GM18868 (cell line): ENCODE measurements at regions not wholly inside any gene's neighbourhood (a gene's known extent, or its start where the extent isn't known, plus 50 kb on each side); places are given as distances from the start of the nearest gene placed in this dataset.
A peak's percentile ranks its signal among the peaks of the same experiment; 100 is the strongest.

ENCODE experiments used
- ATAC-seq: cut with Tn5 transposase; IDR thresholded peaks from one replicate; pipeline ENCODE4 v1.9.1; 2021; ENCODE audit warnings: mild to moderate bottlenecking, moderate library complexity; ENCODE audit not compliant: unreplicated experiment

DNA sequence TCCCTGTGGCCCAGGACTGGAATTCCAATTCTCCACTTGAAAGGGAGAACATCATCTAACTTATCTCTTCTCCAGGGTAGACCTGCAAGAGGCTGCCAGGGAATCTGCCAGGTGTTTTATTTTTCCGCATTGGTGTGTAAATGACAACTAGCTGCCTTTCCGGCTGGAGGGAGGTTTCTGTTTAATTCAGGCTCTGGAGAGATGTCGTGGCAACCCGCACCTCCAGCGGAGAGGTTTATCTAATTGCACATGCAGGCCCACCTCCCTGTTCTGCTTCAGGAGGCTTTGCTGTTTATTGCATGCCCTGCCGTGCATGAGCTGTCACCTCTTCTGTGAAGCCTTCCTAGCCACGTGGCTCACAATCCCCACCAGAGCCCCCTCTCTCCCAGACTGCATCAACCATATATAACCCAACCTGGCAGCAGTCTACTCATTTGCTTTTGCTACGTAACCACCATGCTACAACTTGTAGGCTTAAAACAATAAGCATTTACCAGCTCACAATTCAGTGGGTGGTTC is 151.6 kb downstream of the C1orf94 start:
- no peak for ATAC-seq

DNA sequence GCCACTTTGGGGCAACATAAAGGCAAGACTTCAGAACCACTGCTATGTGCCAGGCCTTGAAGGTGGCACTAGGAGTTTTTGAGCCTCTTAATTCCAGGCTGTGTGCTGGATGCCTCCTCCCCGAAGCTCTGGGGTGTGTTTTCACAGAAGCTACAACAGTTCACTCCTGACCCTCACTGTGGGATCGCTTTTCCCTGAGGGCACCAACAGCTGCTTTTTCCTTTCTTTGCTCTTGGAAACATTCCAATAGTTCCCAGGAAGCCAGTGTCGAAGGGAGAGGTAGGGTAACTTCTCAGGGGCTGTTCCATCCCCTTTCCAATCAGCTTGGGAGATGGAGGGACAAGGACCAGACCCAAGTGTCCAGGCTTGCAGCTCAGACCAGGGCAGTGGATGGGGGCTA is 153.4 kb downstream of the C1orf94 start:
- ATAC-seq = no peak

DNA sequence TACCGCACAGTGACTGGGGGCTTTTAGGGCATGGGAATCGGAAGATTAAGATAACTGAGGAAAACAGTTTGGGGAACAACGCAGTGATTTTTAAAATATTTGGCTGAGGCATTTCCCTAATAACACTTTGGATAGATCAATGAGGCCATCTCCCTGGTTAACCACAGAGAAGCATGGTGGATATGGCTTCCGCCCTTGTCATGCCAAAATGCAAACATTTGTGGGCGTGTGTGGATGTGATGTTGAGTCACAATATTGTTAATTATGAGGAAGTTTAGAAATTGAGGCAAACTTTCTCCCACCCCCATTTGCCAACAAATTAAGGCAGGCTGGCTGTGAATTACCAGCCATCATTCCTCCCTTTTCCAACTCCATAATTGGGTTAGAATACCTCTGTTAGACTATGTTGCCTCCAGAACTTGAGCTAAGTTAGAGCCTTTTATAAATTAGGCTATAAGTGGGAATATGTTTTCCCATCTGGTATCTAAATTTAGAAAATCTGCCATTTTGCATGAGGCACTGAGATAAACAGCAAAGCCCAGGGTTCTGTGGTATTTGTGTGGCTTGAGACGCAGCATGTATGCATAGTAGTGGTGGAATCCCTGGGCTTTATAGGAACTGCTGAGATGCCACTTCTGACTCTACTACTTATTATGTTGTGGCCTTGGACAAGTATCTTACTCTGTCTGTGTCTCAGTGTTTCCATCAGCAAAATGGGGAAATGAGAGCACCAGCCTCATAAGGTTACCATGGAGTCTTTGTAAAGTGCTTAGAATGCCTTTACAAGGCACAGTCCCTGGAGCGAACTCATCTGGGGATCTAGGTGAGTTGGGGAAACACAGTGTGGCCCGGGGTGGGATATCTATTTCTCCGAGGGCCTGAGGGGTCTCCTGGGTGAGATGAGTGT is 154.6 kb downstream of the C1orf94 start:
- ATAC-seq = no peak

DNA sequence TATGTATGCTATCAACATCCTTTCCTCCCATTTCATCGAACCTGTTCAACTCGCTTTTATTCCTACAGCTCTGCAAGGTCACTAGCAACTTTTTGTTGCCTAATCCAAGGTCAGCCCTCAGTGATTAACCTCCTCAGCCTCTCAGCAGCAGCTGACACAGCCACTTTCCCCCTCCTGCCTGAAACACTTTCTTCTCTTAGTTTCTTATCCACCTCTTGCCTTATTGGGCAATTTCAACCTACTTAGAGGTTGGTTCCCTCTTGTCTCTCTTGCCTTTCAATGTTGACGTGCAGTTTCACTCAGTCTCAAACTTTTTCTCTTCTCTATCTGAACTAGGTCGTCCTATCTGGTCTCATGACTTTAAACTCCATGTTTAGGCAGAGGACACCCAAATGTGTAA is 156.3 kb downstream of the C1orf94 start:
- no peak for ATAC-seq

DNA sequence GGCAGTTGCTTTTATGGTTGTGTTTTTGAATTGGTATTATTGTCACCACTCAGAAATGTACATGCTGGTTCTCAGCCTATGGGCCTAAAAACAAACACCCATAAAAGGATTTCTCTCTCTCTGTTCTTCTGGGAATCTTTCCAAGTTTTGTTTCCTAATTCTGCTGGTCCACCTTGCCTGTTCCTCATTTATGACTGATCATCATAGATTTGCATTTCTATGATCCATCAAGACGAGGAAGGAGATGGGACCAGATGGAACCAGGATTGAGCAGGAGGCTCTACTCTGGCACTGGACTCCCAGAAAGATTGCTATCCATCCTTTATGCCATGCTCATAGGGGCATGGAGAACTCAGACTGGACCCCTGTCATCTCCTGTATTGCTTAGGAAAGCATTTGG is 162.2 kb downstream of the C1orf94 start:
- ATAC-seq = no peak

DNA sequence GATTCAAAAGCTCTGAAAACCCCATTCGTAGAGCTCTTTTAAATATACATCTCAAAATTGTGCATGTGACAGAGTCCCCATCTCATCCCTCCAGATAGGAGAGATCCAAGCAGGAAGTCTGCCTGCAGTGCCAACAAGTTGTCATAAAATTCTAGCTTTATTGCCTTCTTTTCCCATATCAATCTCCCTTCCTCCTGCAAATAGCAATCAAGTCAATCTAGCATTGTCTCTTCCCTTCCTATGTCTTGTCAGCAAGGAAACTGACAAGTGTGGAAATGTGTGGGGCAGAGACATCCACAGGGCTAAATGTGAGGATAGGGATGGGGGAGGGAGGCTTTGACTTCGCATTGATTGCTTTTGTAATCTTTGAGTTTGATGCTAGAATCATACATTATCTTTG is 165.2 kb downstream of the C1orf94 start:
- no peak for ATAC-seq

DNA sequence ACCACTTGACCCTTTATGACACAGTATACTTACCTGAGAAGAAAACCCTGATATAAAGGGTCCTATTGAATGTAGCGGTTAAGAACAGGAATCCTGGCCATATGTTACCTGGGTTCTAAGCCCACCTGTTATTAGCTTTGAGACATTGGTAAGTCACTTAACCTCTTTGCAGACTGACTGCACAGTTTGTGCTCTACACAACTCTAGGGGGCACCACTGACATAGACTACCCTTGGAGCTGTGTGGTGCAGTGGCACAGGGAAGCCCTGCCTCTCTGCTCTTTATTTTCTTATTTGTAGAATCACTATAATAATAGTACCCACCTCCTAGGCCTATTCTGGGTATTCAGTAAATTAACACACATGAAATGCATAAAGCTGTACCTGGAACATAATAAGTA is 165.6 kb downstream of the C1orf94 start:
- no peak for ATAC-seq

DNA sequence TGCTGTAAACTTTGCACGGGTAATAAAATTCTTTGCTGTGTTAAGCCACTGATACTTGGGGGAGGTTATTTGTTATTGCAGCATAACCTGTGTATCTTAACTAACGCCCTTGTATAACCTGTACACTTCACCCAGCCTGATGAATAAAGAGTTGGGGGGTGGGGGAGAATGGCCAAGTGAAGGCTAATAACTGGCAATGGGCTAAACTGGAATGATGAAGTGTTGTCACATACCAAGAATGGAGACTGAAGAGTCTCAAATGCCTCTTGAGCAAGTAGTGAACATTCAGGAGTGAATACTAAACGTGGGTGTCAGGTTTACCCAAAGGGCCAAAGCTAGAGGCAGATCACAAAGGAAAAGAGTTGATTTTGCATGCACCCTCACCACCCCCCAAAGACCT is 169.4 kb downstream of the C1orf94 start:
- no peak for ATAC-seq

DNA sequence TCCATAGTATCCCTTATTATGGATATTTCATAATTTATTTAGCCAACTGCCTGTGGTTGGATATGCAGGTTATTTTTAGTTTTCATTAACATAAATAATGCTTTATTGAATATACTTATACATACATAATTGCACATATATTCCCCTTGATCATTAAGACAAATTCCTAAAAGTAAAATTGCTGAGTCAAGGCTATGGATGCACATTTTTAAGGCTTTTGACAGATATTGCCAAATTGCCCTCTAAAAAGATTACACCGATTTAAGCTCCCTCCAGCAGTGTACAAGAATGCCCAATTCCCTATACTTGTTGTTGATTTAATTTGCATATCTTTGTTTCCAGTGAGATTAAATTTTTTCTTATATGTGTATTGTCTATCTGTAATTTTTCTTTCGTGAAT is 176.7 kb downstream of the C1orf94 start:
- no peak for ATAC-seq

DNA sequence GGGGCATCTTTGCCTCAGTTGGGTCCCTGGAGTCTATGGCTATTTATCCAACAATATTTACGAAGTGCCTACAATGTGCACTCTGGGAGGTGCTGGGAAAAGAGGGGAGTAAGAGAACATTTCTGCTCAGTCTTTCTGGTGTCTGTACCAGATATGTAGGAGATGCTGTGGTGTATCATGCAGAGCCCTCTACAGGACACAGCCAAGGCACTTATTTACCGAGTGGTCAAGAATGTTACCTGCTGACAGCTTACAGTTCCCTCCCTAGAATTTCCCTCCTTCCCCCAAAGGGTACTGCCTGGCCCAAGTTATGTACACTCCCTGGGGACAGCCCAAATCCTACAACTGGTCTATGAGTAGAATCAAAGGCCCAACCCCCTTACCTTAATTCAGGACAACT is 177.7 kb downstream of the C1orf94 start:
- ATAC-seq = no peak

DNA sequence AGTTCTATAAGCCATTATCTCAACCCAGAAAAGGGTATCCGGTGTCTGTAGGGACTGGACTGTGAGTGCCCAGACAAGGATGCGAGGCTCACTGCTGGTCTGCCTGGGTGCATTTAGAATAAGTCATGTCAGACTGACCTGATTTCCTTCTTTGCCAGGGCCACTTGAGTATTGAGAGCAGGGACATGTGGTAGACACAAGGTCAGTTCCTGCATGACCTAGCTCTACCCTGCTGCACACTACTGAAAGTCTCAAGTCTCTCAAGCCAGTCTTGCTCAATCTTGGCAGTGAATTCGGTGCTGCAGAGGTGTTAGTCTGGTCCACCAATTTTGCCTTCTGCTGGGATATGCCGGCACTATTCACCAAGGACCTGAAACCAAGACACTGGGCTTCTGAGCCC is 180.1 kb downstream of the C1orf94 start:
- no peak for ATAC-seq

DNA sequence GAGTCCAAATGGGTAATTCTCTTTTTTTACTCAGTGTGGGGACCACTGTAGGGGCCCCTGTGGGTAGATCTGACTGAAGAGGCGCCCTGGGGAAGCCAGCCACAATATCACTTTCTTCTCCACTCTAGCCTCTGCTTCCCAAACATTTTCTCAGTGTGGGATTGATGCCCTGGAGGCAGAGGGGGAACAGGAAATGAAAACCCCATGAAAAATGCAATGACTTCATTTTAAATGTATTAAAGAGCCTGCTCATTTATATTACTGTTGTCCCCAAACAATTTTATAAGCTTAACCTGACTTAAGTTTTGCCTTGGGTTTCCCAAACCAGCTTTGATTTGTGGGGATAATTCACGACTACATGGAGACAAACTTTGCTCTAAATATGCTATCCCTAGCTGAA is 181.9 kb downstream of the C1orf94 start:
- ATAC-seq = no peak

DNA sequence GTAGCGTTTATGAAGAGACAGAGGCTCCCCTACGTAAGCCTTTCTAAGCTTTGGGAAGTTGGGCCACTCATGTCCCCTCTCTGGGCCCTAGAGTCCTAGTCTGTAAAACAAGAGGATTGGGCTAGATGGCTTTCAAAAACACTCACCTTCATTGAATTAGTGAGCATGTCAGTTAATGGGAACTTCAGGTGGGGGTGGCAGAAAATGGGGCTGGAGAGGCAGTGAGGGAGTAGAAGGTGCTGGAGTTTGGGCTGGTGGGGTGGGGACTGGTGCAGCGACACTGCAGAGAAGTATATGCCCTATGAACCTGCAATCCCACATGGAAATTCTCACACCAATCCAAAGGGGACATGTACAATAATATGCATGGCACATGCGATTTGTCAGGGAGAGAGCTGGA is 182.7 kb downstream of the C1orf94 start:
- no peak for ATAC-seq

DNA sequence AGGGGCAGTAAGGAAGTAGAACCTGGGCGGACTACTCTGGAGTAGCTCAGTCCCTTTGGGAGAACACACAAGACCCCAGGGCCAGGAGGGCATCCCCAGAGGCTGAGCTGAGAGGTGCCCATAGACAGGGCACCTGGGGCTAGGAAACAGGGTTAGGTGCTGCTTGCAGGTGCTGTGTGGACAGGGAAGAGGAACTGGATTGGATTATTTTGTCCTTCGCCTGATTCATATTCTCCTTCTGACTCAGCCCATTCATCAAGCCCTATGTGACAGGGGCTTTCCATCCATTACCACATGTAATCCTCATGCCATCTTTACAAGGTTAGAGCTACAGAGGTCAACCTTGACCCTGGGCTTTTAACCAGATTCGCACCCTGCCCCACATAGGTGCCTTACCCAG is 183.9 kb downstream of the C1orf94 start:
- ATAC-seq = peak; percentile 54

DNA sequence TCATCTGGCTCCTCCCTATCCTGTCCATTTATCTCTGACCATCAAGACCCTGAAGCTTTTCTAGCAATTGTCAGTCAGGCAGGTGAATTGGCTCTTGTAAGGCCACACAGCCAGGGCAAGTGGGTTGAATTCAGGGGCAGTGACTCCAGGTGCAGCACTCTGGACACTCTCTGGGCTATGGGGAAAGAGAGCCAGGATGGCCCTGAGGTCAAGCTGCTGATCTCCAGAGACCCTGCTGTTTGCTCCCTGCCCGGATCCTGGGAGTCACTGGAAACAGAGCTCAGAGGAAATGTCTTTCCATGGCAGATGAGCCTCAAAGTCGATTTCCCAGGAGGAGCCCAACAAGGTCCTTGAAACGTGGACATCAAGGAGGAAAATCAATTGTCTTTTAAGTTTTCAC is 184.4 kb downstream of the C1orf94 start:
- no peak for ATAC-seq

DNA sequence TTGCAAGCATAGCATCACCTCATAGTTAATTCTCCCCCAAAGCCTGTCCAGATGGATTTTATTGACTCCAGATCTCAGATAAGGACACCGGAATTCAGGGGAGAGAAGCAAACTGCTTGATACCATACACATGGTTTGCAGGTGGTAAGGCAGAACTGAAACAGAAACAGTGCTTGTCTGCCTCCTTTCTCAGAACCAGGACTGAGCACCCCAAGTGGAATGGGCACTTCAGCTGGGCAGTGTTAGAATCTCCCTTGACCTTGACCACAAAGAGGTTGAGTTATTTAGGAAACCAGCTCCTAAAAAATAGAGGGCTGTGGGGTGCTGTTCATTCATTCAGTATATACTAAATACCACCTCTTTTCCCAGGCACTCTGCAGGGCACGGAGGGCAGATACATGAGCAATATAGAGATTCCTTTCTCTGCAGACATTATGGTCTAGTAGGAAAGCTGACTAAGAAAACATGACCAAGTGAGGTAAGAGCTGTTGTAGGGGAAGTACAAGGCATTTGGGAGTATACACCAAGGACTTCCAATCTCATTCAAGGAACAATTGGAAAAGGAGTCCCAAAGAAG is 185.2 kb downstream of the C1orf94 start:
- peak; percentile 54 for ATAC-seq

DNA sequence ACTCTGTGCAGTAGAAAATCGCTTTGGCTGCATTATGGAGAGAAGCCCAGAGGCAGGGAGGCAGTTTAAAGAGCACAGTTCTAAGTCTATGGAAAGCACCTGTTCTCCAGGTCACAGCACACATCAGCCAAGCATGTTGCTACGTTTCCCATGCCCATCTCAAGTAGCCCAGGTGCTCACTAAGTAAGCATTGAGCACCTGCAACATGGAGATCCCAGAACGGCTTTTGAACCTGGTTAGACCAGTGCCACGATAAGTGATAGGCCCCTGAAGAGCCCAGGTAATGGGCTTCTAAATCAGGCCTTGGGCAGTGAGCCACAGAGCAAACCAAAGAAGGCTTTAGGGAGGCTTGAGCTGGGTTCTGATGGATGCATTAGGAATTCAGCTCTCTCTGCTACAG is 186.2 kb downstream of the C1orf94 start:
- no peak for ATAC-seq

DNA sequence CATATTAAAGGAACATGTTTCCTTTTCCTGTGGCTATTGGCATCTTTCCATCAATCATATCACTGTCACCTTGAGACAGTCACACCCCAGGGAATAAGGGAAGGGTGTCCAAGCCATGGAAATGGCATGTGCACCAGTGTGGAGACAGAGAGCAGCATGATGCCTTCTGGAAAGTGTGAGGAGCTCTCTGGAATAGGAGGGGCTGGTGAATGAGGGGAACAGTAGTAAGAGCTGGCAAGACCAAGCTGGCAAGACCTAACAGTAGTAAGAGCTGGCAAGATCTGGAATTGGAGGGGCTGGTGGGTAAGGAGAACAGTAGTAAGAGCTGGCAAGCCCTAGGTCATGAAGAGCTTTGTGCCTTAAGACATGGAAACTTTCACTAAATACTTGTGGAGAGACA is 186.7 kb downstream of the C1orf94 start:
- ATAC-seq = no peak

DNA sequence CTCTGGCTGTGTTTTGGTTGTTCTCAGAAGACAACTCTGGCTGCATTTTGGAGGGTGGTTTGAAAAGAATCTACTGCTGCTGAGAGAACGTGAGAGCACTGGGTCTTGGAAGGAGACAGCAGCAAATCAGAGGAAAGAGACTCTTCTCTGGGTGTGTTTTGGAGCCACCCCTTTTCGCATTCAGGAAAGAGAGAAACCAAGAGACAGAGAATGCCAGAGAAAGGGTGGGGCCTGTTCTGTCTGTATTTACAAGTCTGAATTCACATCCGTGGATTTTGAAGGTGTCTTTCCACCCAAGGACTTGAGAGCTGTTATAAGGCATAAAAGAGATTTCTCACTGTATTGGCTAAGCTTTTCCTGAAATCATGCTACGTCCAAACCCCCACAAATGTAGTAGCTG is 187.2 kb downstream of the C1orf94 start:
- ATAC-seq = no peak

DNA sequence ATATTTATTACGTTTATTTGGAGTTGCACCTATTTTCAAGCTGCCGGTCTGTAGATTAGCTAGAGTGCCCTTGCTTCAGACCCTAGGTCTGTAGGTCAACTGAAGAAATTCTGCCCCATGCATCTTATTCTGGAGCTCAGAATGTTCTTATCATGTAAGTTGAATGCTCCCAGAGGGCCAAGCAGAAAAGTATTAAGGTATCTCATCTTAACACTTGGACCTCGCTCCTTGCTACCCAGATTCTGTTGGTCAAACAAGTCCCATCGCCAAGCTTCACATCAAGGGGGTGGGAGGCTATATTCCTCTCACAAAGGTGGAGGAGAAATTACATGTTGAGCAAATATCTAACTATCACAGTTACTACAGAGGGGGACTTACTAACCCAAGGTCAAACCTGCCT is 187.7 kb downstream of the C1orf94 start:
- no peak for ATAC-seq

DNA sequence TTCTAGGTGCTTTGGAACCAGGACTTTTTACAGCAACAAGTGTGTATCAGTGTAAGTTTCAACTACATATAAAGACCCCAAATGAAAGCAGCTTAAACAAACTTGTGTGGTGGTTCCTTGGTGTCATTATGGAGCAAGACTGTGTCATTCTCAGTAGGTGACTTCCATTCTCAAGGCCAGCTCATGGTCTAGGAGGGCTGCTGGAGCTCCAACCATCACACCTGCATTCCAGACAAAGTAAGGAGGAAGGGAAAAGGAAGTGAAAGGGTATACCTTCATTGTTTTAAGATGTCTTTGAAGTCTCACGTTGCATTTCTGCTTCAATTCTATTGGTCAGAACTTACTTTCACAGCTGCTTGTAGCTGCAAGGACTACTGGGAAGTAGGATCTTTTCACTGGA is 188.6 kb downstream of the C1orf94 start:
- ATAC-seq = no peak

DNA sequence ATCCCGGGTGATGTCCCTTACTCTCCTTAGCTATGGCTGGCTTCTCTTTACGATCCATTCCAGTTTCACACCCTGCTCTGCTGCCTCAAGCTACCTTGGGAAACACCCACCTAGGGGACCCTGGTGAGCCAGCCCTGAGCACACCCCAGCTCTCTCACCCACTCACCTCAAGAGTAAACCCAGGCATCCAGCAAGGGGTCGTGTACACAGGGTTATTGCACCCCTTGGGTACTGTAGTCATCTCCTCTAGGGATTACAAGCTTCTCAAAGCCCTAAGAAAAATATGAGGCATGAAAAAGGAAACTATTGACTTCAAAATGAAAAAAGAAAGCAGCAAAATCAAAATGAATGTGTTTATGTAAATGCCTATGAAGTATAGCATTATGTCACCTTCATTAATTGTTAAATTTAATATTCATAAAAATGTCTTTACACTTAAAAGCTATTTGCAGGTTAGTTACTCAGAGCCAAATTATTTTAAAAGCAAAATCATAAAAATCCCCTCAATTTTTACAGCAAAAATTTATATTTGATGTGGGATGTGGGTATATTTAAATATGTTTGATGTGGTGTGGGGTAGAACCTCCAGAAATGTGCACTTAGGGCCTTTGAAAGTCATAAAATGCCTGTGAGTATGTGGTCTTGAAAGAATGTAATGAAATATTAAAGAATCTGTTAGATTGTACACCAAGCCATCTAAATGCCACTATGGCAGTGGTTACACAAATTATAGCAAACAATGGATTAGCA is 190.3 kb downstream of the C1orf94 start:
- no peak for ATAC-seq
